ENCODE measurements at regions not wholly inside any gene's neighbourhood (a gene's known extent, or its start where the extent isn't known, plus 50 kb on each side); places are given as distances from the start of the nearest gene placed in this dataset.

DNA sequence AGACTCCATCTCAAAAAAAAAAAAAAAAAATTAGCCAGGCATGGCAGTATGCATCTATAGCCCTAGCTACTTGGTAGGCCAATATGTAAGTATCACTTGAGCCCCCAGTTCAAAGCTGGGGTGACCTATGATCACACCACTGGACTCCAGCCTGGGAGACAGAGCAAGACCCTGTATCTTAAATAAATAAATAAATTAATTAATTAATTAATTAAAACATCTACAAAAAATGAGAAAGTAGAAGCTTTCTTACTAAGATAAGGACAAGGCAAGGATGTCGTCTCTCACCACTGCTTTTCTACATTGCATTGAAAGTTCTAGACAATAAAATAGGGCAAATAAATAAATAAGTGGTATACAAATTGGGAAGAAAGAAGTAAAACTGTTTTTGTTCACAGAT is 134.3 kb upstream of the CARMIL1 start:
- TF ChIP-seq, protein P1, sequence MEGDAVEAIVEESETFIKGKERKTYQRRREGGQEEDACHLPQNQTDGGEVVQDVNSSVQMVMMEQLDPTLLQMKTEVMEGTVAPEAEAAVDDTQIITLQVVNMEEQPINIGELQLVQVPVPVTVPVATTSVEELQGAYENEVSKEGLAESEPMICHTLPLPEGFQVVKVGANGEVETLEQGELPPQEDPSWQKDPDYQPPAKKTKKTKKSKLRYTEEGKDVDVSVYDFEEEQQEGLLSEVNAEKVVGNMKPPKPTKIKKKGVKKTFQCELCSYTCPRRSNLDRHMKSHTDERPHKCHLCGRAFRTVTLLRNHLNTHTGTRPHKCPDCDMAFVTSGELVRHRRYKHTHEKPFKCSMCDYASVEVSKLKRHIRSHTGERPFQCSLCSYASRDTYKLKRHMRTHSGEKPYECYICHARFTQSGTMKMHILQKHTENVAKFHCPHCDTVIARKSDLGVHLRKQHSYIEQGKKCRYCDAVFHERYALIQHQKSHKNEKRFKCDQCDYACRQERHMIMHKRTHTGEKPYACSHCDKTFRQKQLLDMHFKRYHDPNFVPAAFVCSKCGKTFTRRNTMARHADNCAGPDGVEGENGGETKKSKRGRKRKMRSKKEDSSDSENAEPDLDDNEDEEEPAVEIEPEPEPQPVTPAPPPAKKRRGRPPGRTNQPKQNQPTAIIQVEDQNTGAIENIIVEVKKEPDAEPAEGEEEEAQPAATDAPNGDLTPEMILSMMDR (IDR thresholded peaks at IDR 0.05; ENCODE audit: borderline replicate concordance, control extremely low read depth, extremely low read depth, insufficient read depth, missing control alignments): no peak
- no peak for DNase-seq (ENCODE audit: low spot score)
- in situ Hi-C loops (cut with MboI; ENCODE audit: low sequenced_read_pairs, unreplicated experiment): no loop called here

DNA sequence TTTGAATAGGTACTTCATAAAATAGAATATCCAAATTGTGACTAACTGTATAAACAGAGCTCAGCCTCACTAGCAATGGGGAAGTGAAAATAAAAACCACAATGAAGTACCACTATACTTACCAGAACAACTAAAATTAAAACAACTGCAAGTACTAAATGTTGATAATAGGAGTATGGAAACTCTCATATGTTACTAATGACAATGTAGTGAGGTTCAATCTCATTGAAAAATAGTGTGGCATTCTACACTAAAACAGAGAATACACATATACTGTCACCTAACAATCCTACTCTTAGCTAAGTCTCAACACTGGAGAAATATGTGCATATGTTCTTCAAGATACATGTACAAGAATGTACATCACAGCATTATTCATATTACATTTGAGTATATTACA is 132.0 kb upstream of the CARMIL1 start:
- TF ChIP-seq, protein P1 (IDR thresholded peaks at IDR 0.05; ENCODE audit: borderline replicate concordance, control extremely low read depth, extremely low read depth, insufficient read depth, missing control alignments): no peak
- in situ Hi-C loops (cut with MboI; ENCODE audit: low sequenced_read_pairs, unreplicated experiment): no loop called here
- DNase-seq (ENCODE audit: low spot score): peak; percentile 41

DNA sequence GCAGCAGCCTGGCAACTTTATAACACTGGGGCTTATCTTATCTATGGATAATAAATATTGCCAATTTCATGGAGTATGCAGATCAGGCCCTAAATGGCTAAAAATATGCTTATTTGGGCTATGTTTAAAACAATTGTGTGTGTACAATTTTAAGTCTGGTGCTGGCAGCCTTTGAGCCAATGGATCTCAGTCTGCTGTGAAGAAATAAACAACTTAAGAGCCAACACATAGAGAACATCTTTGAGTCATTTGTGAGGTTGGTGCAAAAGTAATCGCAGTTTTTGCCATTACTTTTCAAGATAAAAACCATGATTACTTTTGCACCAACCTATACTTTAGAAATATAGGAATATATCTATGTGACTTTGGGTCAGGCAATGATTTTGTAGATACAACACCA is 129.1 kb upstream of the CARMIL1 start:
- TF ChIP-seq, protein P1 (IDR thresholded peaks at IDR 0.05; ENCODE audit: borderline replicate concordance, control extremely low read depth, extremely low read depth, insufficient read depth, missing control alignments): no peak
- no peak for DNase-seq (ENCODE audit: low spot score)
- in situ Hi-C loops (cut with MboI; ENCODE audit: low sequenced_read_pairs, unreplicated experiment): no loop called here

DNA sequence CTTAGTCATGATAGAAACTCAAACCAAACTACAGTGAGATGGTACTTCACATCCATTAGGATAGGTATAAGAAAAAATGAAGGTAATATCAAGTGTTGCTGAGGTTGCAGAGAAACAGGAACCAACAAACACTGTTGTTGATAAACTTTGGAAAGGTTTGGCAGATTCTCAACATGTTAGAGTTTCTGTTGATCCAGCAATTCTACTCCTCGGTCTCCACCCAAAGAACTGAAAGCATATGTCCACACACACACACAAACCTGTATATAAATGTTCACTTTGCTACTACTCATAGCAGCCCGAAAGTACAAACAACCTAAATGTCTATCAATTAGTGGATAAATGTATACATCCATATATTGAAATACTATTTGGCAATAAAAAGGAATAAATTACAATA is 128.3 kb upstream of the CARMIL1 start:
- in situ Hi-C loops (cut with MboI; ENCODE audit: low sequenced_read_pairs, unreplicated experiment): no loop called here
- TF ChIP-seq, protein P1 (IDR thresholded peaks at IDR 0.05; ENCODE audit: borderline replicate concordance, control extremely low read depth, extremely low read depth, insufficient read depth, missing control alignments): no peak
- DNase-seq (ENCODE audit: low spot score): no peak

DNA sequence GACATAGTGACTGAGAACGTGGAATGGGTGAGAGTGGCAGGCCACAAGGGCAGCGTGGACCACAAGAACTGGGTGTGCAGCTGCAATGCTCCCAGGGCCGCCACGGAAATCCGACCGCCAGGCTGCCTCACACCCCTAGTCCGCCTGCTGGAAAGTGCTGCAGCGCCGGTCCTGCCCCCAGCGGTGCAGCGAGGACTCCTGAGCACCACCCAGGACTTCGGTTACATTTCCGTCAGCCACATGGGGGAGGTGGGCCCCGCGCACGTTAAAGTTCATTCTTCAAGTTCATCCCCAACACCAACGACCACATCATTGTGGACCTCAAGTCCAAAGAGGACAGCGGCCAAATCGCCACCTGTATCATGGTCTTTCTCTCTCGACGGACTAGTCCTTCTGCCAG is 126.1 kb upstream of the CARMIL1 start:
- TF ChIP-seq, protein P1 (IDR thresholded peaks at IDR 0.05; ENCODE audit: borderline replicate concordance, control extremely low read depth, extremely low read depth, insufficient read depth, missing control alignments): no peak
- in situ Hi-C loops (cut with MboI; ENCODE audit: low sequenced_read_pairs, unreplicated experiment): no loop called here
- DNase-seq (ENCODE audit: low spot score): no peak

DNA sequence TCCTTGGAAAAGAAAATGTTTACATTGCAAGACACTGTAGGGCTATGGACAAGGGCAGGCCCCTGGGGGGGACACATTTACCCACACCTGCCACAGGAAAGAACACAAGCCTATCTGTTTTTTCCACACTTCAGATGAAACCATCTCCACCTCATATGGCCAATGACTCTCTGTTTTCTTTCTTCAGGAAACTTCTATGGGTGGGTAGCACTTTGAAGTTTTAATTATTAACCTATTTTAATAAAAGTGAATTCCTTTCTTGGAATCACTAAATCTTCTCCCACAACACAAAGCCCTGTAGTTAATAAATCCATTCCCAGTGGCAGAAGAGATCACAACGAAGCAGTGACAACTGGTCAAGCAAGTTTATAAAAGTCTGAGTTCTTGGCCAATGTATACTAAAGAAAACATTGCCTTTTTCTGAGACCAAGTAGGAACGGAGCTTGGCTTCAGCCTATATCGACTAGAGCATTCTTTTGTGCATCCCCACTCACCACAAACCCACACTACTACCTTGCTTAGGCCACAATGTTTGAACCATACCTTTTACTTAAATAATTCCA is 125.1 kb upstream of the CARMIL1 start:
- in situ Hi-C loops (cut with MboI; ENCODE audit: low sequenced_read_pairs, unreplicated experiment): no loop called here

More for the DNA sequence above, 125.1 kb upstream of the CARMIL1 start:
- no peak for DNase-seq (ENCODE audit: low spot score)
- TF ChIP-seq, protein P1 (IDR thresholded peaks at IDR 0.05; ENCODE audit: borderline replicate concordance, control extremely low read depth, extremely low read depth, insufficient read depth, missing control alignments): no peak
